ENCODE measurements at regions not wholly inside any gene's neighbourhood (a gene's known extent, or its start where the extent isn't known, plus 50 kb on each side); places are given as distances from the start of the nearest gene placed in this dataset.

DNA sequence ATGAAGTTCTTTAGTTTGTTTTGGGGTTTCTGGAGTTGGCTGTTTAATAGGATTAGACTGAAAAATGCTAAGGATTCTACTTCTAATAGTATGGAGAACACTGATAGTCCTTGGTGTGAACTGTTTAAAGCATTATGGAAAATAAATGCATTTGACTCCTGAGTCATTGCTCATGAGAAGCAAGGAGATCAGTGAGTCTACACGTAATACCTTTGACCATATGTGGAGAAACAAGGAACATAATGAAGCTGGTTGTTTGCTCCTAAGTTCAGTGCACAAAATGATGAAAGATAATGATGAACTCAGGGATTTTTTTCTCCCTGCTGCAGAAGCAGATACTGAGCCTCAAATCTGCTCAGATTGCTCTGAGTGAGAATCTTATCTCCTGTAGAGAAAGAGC lies 158.9 kb upstream of the COL11A1 start:
- Mint-ChIP-seq H3K9me3 (no peaks in the 10 kb centered on the region), H3K4me1 (ENCODE audit: unreplicated experiment) (peaks cover 6% of the 10 kb centered on the region), H3K4me3 (no peak overlapping the region), H3K27me3 (no peaks in the 10 kb centered on the region), H3K36me3 (no peaks in the 10 kb centered on the region), H3K27ac (no peak overlapping the region)
- TF ChIP-seq, protein P1, sequence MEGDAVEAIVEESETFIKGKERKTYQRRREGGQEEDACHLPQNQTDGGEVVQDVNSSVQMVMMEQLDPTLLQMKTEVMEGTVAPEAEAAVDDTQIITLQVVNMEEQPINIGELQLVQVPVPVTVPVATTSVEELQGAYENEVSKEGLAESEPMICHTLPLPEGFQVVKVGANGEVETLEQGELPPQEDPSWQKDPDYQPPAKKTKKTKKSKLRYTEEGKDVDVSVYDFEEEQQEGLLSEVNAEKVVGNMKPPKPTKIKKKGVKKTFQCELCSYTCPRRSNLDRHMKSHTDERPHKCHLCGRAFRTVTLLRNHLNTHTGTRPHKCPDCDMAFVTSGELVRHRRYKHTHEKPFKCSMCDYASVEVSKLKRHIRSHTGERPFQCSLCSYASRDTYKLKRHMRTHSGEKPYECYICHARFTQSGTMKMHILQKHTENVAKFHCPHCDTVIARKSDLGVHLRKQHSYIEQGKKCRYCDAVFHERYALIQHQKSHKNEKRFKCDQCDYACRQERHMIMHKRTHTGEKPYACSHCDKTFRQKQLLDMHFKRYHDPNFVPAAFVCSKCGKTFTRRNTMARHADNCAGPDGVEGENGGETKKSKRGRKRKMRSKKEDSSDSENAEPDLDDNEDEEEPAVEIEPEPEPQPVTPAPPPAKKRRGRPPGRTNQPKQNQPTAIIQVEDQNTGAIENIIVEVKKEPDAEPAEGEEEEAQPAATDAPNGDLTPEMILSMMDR (conservative IDR thresholded peaks at IDR 0.05) = no peak
- no peak for DNase-seq (ENCODE audit: extremely low spot score, unreplicated experiment)

DNA sequence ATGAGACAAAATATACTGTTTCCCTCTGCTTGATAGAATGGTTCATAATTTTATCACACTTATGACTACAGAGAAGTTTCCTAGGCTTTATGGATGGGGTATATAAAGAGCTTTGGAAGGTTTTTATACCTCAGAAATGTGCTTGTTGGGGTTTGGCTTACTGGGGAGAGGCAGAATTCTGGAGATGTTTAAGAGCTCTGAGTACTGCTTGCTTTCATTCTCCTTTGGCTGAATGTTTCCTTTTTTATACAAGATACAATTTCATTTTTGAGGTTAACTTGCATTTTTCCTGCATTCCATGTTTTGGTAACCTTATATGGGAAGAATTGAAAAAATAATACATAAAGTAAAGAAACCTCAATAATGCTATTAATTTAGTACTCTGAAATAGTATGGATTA lies 157.7 kb upstream of the COL11A1 start:
- Mint-ChIP-seq H3K36me3 (no peaks in the 10 kb centered on the region), H3K27me3 (no peaks in the 10 kb centered on the region), H3K4me1 (ENCODE audit: unreplicated experiment) (peaks cover 6% of the 10 kb centered on the region), H3K4me3 (no peak overlapping the region), H3K27ac (no peak overlapping the region), H3K9me3 (no peaks in the 10 kb centered on the region)
- TF ChIP-seq, protein P1 (conservative IDR thresholded peaks at IDR 0.05) = no peak
- DNase-seq (ENCODE audit: extremely low spot score, unreplicated experiment) = no peak

DNA sequence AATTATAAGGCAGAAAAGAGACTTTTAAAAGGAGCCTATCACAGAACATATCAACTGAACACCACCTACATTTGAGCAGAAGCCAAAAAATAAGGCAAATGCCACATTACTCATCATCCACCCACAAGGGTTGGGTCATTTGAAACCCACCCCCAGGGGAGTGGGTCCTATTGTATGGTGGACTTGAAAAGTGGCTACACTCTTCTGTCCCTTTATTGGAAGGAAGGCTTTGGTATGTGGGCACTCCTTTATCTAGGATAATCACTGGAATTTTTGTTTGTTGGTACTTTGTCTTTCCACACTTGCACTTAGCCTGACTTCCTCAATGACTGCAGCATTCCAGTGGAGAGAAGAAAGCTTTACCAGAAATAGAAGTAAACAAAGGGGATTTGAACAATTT lies 157.2 kb upstream of the COL11A1 start:
- Mint-ChIP-seq H3K27ac (no peak overlapping the region), H3K4me3 (no peak overlapping the region), H3K4me1 (ENCODE audit: unreplicated experiment) (peaks cover 6% of the 10 kb centered on the region), H3K27me3 (no peaks in the 10 kb centered on the region), H3K36me3 (no peaks in the 10 kb centered on the region), H3K9me3 (no peaks in the 10 kb centered on the region)
- no peak for DNase-seq (ENCODE audit: extremely low spot score, unreplicated experiment)
- TF ChIP-seq, protein P1 (conservative IDR thresholded peaks at IDR 0.05) = no peak

DNA sequence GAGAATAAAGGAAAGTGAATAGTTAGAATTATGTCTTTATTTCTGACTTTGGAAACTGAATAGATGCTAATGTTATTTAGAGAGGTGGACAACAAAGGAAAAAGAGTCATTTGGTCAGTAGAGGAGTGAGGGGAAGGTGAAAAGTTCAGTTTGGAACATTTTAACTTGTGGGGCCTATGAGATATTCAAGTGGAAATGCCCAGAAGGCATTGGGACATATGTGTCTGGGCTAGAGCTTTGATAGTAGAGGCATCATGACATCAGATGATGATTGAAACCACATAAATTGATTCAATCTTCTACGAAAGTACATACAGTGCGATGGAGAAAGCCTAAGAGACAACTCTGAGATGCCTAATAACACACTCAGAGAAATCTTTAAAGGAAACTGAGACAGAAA lies 151.7 kb upstream of the COL11A1 start:
- TF ChIP-seq, protein P1 (conservative IDR thresholded peaks at IDR 0.05) = no peak
- H3K27ac Mint-ChIP-seq = no peak overlapping the region
- no peak overlapping the region for H3K4me3 Mint-ChIP-seq
- H3K27me3 Mint-ChIP-seq = no peaks in the 10 kb centered on the region
- H3K9me3 Mint-ChIP-seq = no peaks in the 10 kb centered on the region
- no peaks in the 10 kb centered on the region for H3K4me1 Mint-ChIP-seq (ENCODE audit: unreplicated experiment)
- no peaks in the 10 kb centered on the region for H3K36me3 Mint-ChIP-seq
- DNase-seq (ENCODE audit: extremely low spot score, unreplicated experiment) = no peak

DNA sequence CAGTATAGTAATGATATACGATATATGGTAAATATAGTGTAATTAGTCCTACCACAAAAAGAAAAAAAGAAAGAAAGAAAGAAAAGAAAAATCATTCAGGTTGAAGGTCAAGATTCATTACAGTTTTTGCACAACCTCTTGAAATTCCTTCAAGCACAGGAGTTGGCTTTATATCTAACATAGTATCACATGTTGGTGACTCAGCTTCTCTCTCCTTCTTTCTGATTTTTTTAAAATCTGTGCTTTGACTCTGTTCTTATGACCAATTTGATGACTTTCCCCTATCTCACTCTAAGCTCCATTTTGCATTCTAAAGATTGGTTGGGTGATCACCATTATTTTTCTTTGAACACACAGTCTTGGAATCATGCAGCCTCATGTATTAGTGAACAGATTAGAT lies 148.2 kb upstream of the COL11A1 start:
- Mint-ChIP-seq H3K27me3 (no peaks in the 10 kb centered on the region), H3K27ac (no peak overlapping the region), H3K9me3 (no peaks in the 10 kb centered on the region), H3K36me3 (no peaks in the 10 kb centered on the region), H3K4me3 (no peak overlapping the region), H3K4me1 (ENCODE audit: unreplicated experiment) (no peaks in the 10 kb centered on the region)
- TF ChIP-seq, protein P1 (conservative IDR thresholded peaks at IDR 0.05) = no peak
- DNase-seq (ENCODE audit: extremely low spot score, unreplicated experiment) = no peak

DNA sequence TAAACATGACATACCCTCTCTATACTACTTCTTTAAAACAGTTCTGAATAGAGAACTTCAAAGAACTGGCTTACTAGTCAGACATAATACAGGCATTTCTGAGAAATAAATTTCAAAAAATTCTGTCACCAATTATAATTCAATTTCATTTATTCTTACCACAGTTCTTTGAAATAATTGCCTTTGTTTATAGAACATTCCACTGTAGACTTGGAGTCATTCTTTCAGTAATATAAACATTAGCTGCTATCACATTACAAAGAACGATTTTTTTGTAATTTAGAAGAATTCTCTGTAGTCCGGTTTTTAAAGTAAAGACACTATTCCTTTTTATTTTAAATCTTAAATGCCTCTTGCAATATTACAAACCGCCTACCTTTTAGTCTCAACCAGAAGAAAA lies 146.4 kb upstream of the COL11A1 start:
- Mint-ChIP-seq H3K27ac (no peak overlapping the region), H3K4me1 (ENCODE audit: unreplicated experiment) (peaks cover 11% of the 10 kb centered on the region), H3K9me3 (no peaks in the 10 kb centered on the region), H3K27me3 (no peaks in the 10 kb centered on the region), H3K36me3 (no peaks in the 10 kb centered on the region), H3K4me3 (no peak overlapping the region)
- TF ChIP-seq, protein P1 (conservative IDR thresholded peaks at IDR 0.05) = no peak
- DNase-seq (ENCODE audit: extremely low spot score, unreplicated experiment) = no peak
